ENCODE measurements at regions not wholly inside any gene's neighbourhood (a gene's known extent, or its start where the extent isn't known, plus 50 kb on each side); places are given as distances from the start of the nearest gene placed in this dataset.
A peak's percentile ranks its signal among the peaks of the same experiment; 100 is the strongest.

DNA sequence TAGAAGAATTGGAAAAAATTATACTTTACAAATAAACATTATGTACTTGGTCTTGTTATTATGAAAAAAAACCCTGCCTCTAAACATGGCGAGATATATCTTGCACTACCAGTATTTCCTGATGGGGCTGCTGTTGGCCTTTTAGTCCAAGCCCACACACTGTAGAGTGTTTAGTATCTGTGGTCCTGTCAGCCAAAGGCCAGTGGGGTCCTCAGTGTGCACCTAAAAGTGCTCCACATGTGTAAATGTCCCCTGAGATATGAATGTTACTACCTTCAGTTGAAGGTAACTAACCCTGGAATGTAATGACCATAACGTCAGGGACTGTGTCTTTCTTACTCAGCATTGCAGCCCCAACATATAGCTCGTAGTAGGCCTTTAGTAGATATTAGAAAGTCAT is 71.1 kb upstream of the HK2 start:
- H3K36me3 ChIP-seq (ENCODE audit: control insufficient read depth in 4 of 4, insufficient read depth in 4 of 4, low read length in 4 of 4) = no peaks in the 10 kb centered on the region
- TF ChIP-seq, protein P1, sequence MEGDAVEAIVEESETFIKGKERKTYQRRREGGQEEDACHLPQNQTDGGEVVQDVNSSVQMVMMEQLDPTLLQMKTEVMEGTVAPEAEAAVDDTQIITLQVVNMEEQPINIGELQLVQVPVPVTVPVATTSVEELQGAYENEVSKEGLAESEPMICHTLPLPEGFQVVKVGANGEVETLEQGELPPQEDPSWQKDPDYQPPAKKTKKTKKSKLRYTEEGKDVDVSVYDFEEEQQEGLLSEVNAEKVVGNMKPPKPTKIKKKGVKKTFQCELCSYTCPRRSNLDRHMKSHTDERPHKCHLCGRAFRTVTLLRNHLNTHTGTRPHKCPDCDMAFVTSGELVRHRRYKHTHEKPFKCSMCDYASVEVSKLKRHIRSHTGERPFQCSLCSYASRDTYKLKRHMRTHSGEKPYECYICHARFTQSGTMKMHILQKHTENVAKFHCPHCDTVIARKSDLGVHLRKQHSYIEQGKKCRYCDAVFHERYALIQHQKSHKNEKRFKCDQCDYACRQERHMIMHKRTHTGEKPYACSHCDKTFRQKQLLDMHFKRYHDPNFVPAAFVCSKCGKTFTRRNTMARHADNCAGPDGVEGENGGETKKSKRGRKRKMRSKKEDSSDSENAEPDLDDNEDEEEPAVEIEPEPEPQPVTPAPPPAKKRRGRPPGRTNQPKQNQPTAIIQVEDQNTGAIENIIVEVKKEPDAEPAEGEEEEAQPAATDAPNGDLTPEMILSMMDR (IDR thresholded peaks at IDR 0.05; ENCODE audit: control extremely low read depth, extremely low read depth) = no peak
- DNase-seq (no peak), ATAC-seq (ENCODE audit: insufficient read depth, low FRiP score) (no peak)
- H3K9me3 ChIP-seq (ENCODE audit: control insufficient read depth in 4 of 4, insufficient read depth in 3 of 4, low read length in 3 of 4) = peaks cover 0 to 3% (median 0%) of the 10 kb centered on the region in 4 donors
- peaks cover 0 to 13% (median 4%) of the 10 kb centered on the region in 5 donors for H3K4me1 ChIP-seq (ENCODE audit: control insufficient read depth in 5 of 5, insufficient read depth in 5 of 5, low read length in 5 of 5)
- no peaks in the 10 kb centered on the region for H3K27me3 ChIP-seq (ENCODE audit: control insufficient read depth in 3 of 3, insufficient read depth in 3 of 3, low read length in 2 of 3)
- WGBS, 2 donors = 87 to 93% methylated on average over 3 of the region's 3 CpGs
- no peak overlapping the region for H3K27ac ChIP-seq (ENCODE audit: low read depth in 1 of 2, low read length in 1 of 2)
- H3K9ac ChIP-seq (ENCODE audit: insufficient read depth in 1 of 2, low read length in 2 of 2) = no peak overlapping the region
- H3K4me3 ChIP-seq = no peak overlapping the region

DNA sequence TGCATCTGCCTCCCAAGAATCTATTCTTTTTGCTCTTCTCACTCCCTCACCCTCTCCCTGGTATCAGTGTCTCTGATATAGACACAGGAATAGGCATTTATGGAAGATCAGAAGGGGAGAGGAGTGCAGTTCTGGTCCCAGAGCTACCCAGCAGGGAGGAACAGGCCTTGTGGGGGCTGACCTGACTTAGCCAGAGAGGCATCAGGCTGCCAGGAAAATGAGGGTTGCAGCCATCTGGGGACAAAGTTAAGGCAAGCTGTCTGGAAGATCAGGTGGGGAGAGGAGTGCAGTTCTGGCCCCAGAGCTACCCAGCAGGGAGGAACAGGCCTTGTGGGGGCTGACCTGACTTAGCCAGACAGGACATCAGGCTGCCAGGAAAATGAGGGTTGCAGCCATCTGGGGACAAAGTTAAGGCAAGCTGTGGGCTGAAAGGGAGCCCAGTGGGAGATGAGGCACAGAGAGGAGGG is 69.9 kb upstream of the HK2 start:
- Histone ChIP-seq H3K27ac (ENCODE audit: low read depth in 1 of 2, low read length in 1 of 2) (no peak overlapping the region), H3K27me3 (ENCODE audit: control insufficient read depth in 3 of 3, insufficient read depth in 3 of 3, low read length in 2 of 3) (no peaks in the 10 kb centered on the region), H3K4me1 (ENCODE audit: control insufficient read depth in 5 of 5, insufficient read depth in 5 of 5, low read length in 5 of 5) (peaks cover 0 to 13% (median 4%) of the 10 kb centered on the region in 5 donors), H3K9me3 (ENCODE audit: control insufficient read depth in 4 of 4, insufficient read depth in 3 of 4, low read length in 3 of 4) (peaks cover 0 to 3% (median 0%) of the 10 kb centered on the region in 4 donors), H3K36me3 (ENCODE audit: control insufficient read depth in 4 of 4, insufficient read depth in 4 of 4, low read length in 4 of 4) (no peaks in the 10 kb centered on the region), H3K9ac (ENCODE audit: insufficient read depth in 1 of 2, low read length in 2 of 2) (no peak overlapping the region), H3K4me3 (no peak overlapping the region)
- no peak for ATAC-seq (ENCODE audit: insufficient read depth, low FRiP score)
- TF ChIP-seq, protein P1 (IDR thresholded peaks at IDR 0.05; ENCODE audit: control extremely low read depth, extremely low read depth) = no peak
- DNase-seq = no peak

DNA sequence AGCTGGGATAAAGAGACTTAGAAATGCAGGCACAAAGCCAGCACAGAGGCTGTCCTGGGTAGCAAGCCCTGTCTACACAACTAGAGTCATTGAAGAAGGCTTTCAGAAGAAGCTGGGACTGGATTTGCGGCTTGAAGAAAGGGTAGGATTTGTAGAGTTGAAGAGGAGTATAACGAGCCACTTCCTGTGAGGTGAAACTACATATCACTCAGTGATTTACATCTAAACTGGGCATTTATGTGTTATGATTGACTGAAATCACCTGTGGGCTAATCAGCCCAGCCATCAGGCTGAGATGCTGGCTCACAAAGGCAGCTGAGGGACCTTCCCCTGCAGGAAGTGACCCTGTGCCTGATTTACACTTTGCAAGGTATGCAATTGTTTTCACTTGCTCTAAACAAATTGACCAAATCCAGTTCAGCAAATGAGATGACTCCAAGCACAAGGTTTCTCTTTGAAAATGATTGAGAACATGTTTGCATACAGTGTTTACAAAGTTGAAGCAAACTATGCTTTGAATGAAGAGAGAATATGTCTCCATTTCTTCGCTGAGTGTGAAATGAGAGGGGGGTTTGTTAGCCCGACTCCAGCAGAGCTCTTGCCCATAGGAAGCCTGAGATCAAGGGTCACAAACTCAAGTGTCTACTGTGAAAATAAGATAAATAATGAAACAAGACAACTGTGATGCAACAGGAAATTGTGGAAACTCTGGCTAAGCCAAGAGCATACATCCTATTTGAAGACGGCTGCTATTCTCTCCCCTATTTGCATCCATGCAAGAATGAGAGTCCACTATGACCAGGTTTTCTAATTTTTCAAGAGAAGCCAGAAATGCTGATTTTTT is 69.3 kb upstream of the HK2 start:
- H3K4me3 ChIP-seq = no peak overlapping the region
- no peaks in the 10 kb centered on the region for H3K36me3 ChIP-seq (ENCODE audit: control insufficient read depth in 4 of 4, insufficient read depth in 4 of 4, low read length in 4 of 4)
- H3K9ac ChIP-seq (ENCODE audit: insufficient read depth in 1 of 2, low read length in 2 of 2) = no peak overlapping the region
- H3K27me3 ChIP-seq (ENCODE audit: control insufficient read depth in 3 of 3, insufficient read depth in 3 of 3, low read length in 2 of 3) = no peaks in the 10 kb centered on the region
- H3K9me3 ChIP-seq (ENCODE audit: control insufficient read depth in 4 of 4, insufficient read depth in 3 of 4, low read length in 3 of 4) = peaks cover 0 to 3% (median 0%) of the 10 kb centered on the region in 4 donors
- peaks cover 0 to 13% (median 4%) of the 10 kb centered on the region in 5 donors for H3K4me1 ChIP-seq (ENCODE audit: control insufficient read depth in 5 of 5, insufficient read depth in 5 of 5, low read length in 5 of 5)
- DNase-seq = peak; percentile 44 to 82 (median 78)
- TF ChIP-seq, protein P1 (IDR thresholded peaks at IDR 0.05; ENCODE audit: control extremely low read depth, extremely low read depth) = no peak
- WGBS, 2 donors = 18 to 23% methylated on average over 5 of the region's 5 CpGs
- no peak for ATAC-seq (ENCODE audit: insufficient read depth, low FRiP score)
- no peak overlapping the region for H3K27ac ChIP-seq (ENCODE audit: low read depth in 1 of 2, low read length in 1 of 2)

Measured in lung (tissue), 11 donors.